RWPE1 (cell line): ENCODE measurements at regions not wholly inside any gene's neighbourhood (a gene's known extent, or its start where the extent isn't known, plus 50 kb on each side); places are given as distances from the start of the nearest gene placed in this dataset.

Experiments
- CTCF ChIA-PET: fragments of 350-600 bp; sonication (Branson Sonifier 250); formaldehyde crosslinking; extraction: SDS; loops from one replicate; lab custom pipeline; 2021; lab: Yijun Ruan, JAX
- POLR2A ChIA-PET: fragments of 400-600 bp; formaldehyde crosslinking; extraction: SDS; loops from one replicate; lab custom pipeline; 2020; ENCODE audit warnings: antibody characterized with exemption; ENCODE audit not compliant: low non-redundant PET; lab: Yijun Ruan, JAX
- DNase-seq: peaks from one replicate; pipeline ENCODE4 v3.0.0; 2012; ENCODE audit warnings: low spot score
- H3K27ac ChIP-seq: fragments of 450-650 bp; 2 replicates; pipeline ENCODE4 v1.5.1; 2017
- TF ChIP-seq, protein P1 (sequence below): fragments of 450-650 bp; conservative IDR thresholded peaks from 2 replicates; pipeline ENCODE4 v1.5.1; 2017; ENCODE audit warnings: low read depth, mild to moderate bottlenecking

GRCh38 chr7:49150486-49150885 is 226.1 kb downstream of the CDC14C start:
- ChIA-PET POLR2A (no interaction called here), CTCF (no interaction called here)
- no peak for DNase-seq
- no peak overlapping the region for H3K27ac ChIP-seq
- TF ChIP-seq, protein P1, sequence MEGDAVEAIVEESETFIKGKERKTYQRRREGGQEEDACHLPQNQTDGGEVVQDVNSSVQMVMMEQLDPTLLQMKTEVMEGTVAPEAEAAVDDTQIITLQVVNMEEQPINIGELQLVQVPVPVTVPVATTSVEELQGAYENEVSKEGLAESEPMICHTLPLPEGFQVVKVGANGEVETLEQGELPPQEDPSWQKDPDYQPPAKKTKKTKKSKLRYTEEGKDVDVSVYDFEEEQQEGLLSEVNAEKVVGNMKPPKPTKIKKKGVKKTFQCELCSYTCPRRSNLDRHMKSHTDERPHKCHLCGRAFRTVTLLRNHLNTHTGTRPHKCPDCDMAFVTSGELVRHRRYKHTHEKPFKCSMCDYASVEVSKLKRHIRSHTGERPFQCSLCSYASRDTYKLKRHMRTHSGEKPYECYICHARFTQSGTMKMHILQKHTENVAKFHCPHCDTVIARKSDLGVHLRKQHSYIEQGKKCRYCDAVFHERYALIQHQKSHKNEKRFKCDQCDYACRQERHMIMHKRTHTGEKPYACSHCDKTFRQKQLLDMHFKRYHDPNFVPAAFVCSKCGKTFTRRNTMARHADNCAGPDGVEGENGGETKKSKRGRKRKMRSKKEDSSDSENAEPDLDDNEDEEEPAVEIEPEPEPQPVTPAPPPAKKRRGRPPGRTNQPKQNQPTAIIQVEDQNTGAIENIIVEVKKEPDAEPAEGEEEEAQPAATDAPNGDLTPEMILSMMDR: no peak

DNA sequence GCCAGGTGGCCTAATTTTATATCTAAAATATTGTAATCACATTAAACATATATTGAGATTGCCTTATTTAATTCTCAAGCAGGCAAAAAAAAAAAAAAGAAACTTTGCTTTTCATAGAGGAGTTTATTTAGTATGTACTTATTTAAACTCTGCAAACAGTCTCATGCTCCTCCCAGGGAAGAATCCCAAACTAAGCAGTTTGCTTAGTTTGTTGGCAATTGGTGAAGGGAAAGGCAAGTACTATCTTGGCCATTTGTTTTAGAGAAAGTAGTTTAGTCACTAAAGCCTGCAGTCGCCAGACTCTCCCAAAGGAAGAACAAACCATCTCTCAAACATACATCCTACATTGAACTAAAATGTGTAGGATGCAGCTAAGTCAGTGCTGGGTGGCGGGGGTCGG is 226.8 kb downstream of the CDC14C start:
- ChIA-PET POLR2A (no interaction called here), CTCF (no interaction called here)
- TF ChIP-seq, protein P1: no peak
- no peak overlapping the region for H3K27ac ChIP-seq
- DNase-seq: no peak

- ChIA-PET CTCF (no interaction called here), POLR2A (no interaction called here)
- no peak overlapping the region for H3K27ac ChIP-seq
- DNase-seq: no peak
- TF ChIP-seq, protein P1: no peak
Measured at GRCh38 chr7:49158321-49158720, 234.0 kb downstream of the CDC14C start.

- CTCF ChIA-PET: no interaction called here
- no peak overlapping the region for H3K27ac ChIP-seq
- POLR2A ChIA-PET: no interaction called here
- no peak for DNase-seq
- TF ChIP-seq, protein P1: no peak
Measured at GRCh38 chr7:49159536-49159935, 235.2 kb downstream of the CDC14C start.

DNA sequence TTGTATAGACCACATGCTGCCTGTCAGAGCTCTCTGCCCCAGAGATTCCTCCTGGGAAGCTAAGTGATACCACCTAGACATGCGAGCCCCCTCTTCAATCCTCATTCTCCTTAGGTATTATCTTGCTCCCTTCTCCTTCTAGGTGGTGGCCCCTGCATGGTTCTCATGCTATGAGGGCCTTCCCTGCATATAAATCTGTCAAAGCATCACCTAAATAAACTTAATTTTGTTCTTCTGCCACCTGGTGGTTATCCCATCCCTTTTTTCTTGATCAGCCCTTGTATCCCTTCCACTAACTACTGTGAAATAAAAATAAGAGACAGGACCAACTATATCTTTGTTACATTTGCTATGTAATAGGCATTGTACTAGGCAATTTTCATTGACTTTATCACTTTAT is 242.1 kb downstream of the CDC14C start:
- ChIA-PET CTCF (interaction anchor here (0.7 to 1.2 kb wide), 2 partner anchors 15 to 760 kb away, joined by 3 to 7 read pairs; no protein-coding TSS in a partner anchor), POLR2A (no interaction called here)
- H3K27ac ChIP-seq: no peak overlapping the region
- TF ChIP-seq, protein P1: no peak
- no peak for DNase-seq

- ChIA-PET POLR2A (no interaction called here), CTCF (no interaction called here)
- TF ChIP-seq, protein P1: no peak
- DNase-seq: no peak
- H3K27ac ChIP-seq: no peak overlapping the region
Measured at GRCh38 chr7:49172639-49173038, 248.3 kb downstream of the CDC14C start.

- DNase-seq: peak; percentile 35
- ChIA-PET CTCF (no interaction called here), POLR2A (no interaction called here)
- no peak overlapping the region for H3K27ac ChIP-seq
- TF ChIP-seq, protein P1: no peak
Measured at GRCh38 chr7:49174396-49174795, 250.0 kb downstream of the CDC14C start.
